Panc1 (cell line): ENCODE measurements at regions not wholly inside any gene's neighbourhood (a gene's known extent, or its start where the extent isn't known, plus 50 kb on each side); places are given as distances from the start of the nearest gene placed in this dataset.

Experiments
- CTCF ChIP-seq: fragments of 450-650 bp; IDR thresholded peaks from 2 replicates; pipeline ENCODE4 v1.5.1; 2017; ENCODE audit warnings: mild to moderate bottlenecking
- POLR2AphosphoS5 ChIP-seq: IDR thresholded peaks from 2 replicates; pipeline ENCODE4 v1.6.1; 2012; ENCODE audit warnings: mild to moderate bottlenecking, low read depth, low read length, moderate library complexity
- REST ChIP-seq, 2 experiments: IDR thresholded peaks; 2 replicates each; pipeline ENCODE4 v1.6.1; 2011 to 2012; ENCODE audit warnings: low read depth in 2 of 2, control low read depth in 1 of 2, low read length in 1 of 2, mild to moderate bottlenecking in 1 of 2, moderate library complexity in 1 of 2; ENCODE audit not compliant: insufficient read depth in 1 of 2
- TCF7L2 ChIP-seq: IDR thresholded peaks from 2 replicates; pipeline ENCODE4 v1.6.1; 2011; ENCODE audit warnings: mild to moderate bottlenecking, low read depth, low read length, inconsistent platforms

- no peak for TF ChIP-seq CTCF
- TF ChIP-seq POLR2AphosphoS5, result no peak
- no peak for TF ChIP-seq TCF7L2
- no peak for TF ChIP-seq REST (IDR thresholded peaks at IDR 0.05; ENCODE audit: insufficient read depth in 1 of 2, low read depth in 2 of 2, low read length in 1 of 2)
Measured at GRCh38 chr4:11782859-11783258, 354.2 kb upstream of the HS3ST1 start.
